Lower leg skin (tissue), 3 donors: ENCODE measurements at regions not wholly inside any gene's neighbourhood (a gene's known extent, or its start where the extent isn't known, plus 50 kb on each side); places are given as distances from the start of the nearest gene placed in this dataset.

Experiments used
- CTCF ChIP-seq, 3 donors: fragments of 450-650 bp; IDR thresholded peaks; one replicate each; pipeline ENCODE4 v1.5.1; 2016; ENCODE audit warnings: antibody characterized with exemption in 3 of 3, mild to moderate bottlenecking in 3 of 3, moderate library complexity in 2 of 3
- POLR2A ChIP-seq, 2 donors: fragments of 450-650 bp; IDR thresholded peaks; one replicate each; pipeline ENCODE4 v1.6.1; 2016 to 2017; ENCODE audit warnings: antibody characterized with exemption in 2 of 2, mild to moderate bottlenecking in 1 of 2, moderate library complexity in 1 of 2

DNA sequence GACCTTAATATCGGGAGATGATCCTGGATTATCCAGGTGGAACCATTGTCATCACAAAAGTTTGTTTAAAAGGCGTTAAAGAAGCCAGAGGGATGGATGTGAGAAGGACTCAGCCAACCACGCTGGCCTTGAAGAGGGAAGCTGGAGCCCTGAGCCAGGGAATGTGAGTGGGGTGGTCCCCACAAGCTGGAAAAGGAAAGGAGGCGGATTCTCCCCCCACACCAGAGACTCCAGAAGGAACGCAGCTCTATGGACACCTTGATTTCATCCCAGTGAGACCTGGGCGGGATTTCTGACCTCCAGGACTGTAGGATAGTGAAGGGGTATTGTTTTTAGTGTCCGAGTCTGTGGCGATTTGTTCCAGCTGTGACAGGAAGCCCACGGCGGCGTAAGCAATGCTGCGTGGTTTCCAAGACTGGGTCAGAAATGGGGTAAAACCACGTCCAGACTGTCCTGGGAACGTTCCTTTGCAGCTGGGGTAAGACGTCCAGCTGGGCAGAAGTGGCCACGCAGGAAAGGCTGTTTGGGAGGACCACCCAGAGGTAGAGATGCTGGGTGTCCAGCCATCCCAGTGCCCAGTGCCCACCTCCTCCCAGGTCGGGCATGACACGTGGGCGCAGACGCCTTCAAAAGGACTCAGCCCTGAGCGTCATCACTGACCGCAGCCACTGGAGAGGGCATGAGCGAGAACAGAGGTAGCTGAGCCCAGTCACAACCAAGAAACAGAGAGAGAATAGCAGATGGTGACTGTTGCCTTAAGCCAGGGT, 125.4 kb upstream of the USP29 start:
- TF ChIP-seq CTCF (IDR thresholded peaks at IDR 0.05) = no peak
- TF ChIP-seq POLR2A (IDR thresholded peaks at IDR 0.05) = no peak
